Lower leg skin (tissue), 4 donors: ENCODE measurements at regions not wholly inside any gene's neighbourhood (a gene's known extent, or its start where the extent isn't known, plus 50 kb on each side); places are given as distances from the start of the nearest gene placed in this dataset.

ENCODE experiments used
- DNase-seq, 2 donors: peaks; one replicate each; pipeline ENCODE4 v3.0.0-alpha.2; 2019; ENCODE audit warnings: low spot score in 2 of 2
- H3K4me3 ChIP-seq: fragments of 200-600 bp; sonication (generic); 2 replicates; pipeline ENCODE4 v1.5.1; 2017; ENCODE audit warnings: mild to moderate bottlenecking, low read depth; ENCODE audit not compliant: poor library complexity, severe bottlenecking
- POLR2A ChIP-seq, 2 donors: fragments of 450-650 bp; IDR thresholded peaks; one replicate each; pipeline ENCODE4 v1.6.1; 2016 to 2017; ENCODE audit warnings: antibody characterized with exemption in 2 of 2, mild to moderate bottlenecking in 1 of 2, moderate library complexity in 1 of 2
- WGBS, 2 donors: methylation state at CpG; one replicate each; pipeline ENCODE4 v1.1.5; 2018; 5-methylcytosine and 5-hydroxymethylcytosine counted together
- intact Hi-C: fragments of 100-400 bp; cut with DNase I; formaldehyde crosslinking; loops from one replicate; pipeline ENCODE4 v1.15.0; 2023; ENCODE audit warnings: low total_unique reads
- TF ChIP-seq, protein P1 (sequence below), 3 donors: fragments of 450-650 bp; IDR thresholded peaks; one replicate each; pipeline ENCODE4 v1.5.1; 2016; ENCODE audit warnings: antibody characterized with exemption in 3 of 3, mild to moderate bottlenecking in 3 of 3, moderate library complexity in 2 of 3

DNA sequence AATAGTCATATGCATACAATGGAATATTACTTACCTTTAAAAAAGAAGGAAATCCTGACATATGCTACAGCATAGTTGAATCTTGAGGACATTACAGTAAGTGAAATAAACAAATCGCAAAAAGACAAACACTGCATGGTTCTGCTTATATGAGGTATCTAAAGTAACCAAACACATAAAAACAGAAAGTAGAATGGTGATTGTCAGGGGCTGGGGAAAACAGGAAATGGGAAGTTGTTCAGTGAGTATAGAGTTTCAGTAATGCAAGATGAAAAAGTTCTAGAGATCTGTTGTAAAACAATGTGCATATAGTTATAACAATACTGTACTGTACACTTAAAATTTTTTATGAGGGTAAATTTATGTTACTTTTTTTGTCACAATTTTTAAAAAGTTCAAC is 219.4 kb downstream of the KLF5 start:
- intact Hi-C loops, result no loop called here
- WGBS, 2 donors, result 97 to 100% methylated on average over 1 of the region's 1 CpG
- H3K4me3 ChIP-seq, result no peak overlapping the region
- no peak for DNase-seq
- TF ChIP-seq, protein P1, sequence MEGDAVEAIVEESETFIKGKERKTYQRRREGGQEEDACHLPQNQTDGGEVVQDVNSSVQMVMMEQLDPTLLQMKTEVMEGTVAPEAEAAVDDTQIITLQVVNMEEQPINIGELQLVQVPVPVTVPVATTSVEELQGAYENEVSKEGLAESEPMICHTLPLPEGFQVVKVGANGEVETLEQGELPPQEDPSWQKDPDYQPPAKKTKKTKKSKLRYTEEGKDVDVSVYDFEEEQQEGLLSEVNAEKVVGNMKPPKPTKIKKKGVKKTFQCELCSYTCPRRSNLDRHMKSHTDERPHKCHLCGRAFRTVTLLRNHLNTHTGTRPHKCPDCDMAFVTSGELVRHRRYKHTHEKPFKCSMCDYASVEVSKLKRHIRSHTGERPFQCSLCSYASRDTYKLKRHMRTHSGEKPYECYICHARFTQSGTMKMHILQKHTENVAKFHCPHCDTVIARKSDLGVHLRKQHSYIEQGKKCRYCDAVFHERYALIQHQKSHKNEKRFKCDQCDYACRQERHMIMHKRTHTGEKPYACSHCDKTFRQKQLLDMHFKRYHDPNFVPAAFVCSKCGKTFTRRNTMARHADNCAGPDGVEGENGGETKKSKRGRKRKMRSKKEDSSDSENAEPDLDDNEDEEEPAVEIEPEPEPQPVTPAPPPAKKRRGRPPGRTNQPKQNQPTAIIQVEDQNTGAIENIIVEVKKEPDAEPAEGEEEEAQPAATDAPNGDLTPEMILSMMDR (IDR thresholded peaks at IDR 0.05), result no peak
- TF ChIP-seq POLR2A (IDR thresholded peaks at IDR 0.05), result no peak

DNA sequence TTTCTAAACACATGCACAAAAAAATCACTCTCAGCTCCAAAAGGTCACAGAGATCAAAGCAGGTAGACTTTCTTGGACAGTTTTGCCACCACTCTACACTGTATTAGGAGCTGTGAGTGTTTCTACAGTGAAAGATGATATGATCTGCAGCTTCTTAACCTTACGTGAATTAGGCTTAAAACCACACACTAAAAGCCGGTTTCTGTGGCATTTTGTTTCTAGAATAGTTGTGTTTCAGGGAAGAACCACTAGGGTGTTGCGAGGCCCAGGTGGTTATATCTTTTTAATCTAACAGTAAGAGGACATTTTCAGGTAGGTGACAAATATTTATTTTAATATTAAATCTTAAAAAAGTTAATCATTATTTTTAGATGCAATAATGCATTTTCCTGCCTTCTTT is 216.4 kb downstream of the KLF5 start:
- H3K4me3 ChIP-seq, result no peak overlapping the region
- no peak for TF ChIP-seq POLR2A (IDR thresholded peaks at IDR 0.05)
- TF ChIP-seq, protein P1 (IDR thresholded peaks at IDR 0.05), result no peak
- no peak for DNase-seq
- 82 to 85% methylated on average over 3 of the region's 3 CpGs for WGBS, 2 donors
- intact Hi-C loops, result no loop called here

DNA sequence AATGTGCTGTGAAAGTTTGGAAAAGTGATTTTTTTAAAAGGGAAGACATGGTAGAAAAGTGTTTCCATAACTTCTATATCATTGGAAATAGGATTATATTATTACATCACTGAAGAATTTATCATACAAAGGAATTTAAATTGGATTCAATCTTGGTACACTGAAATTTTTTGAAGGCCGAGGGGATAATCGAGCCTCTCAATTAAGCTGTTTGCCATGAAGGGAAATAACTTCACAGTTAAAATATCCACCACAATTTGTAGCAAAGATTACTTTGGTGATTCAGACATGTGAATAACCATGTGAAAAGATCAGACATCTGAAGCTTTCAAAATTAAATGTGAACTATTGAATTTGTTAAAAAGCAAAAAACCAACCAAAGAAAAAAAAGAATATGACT is 215.3 kb downstream of the KLF5 start:
- TF ChIP-seq, protein P1 (IDR thresholded peaks at IDR 0.05), result no peak
- TF ChIP-seq POLR2A (IDR thresholded peaks at IDR 0.05), result no peak
- DNase-seq, result no peak
- intact Hi-C loops, result no loop called here

DNA sequence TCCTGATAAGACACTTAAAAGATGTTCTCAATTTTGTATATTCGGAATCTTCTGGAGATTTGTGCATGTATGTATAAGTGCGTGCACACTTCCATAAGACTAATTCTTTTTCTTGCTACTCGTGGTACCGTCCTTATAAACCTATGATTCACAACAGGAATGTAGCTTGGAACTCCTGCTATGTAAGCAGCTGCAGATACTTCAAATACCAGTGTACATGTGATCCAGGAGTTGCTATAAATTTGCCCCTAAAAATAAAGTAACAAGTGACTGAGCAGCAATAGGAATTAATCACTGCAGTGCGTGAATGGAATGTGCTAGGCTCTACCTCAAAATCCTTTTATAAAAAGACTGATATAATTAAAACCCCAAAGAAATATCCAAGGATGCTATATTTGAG is 214.9 kb downstream of the KLF5 start:
- WGBS, 2 donors, result 64 to 72% methylated on average over 5 of the region's 5 CpGs
- H3K4me3 ChIP-seq, result no peak overlapping the region
- DNase-seq, result no peak
- intact Hi-C loops, result no loop called here
- TF ChIP-seq, protein P1 (IDR thresholded peaks at IDR 0.05), result no peak
- TF ChIP-seq POLR2A (IDR thresholded peaks at IDR 0.05), result no peak

More for the DNA sequence above, 215.3 kb downstream of the KLF5 start:
- WGBS, 2 donors, result 84 to 91% methylated on average over 2 of the region's 2 CpGs
- no peak overlapping the region for H3K4me3 ChIP-seq

DNA sequence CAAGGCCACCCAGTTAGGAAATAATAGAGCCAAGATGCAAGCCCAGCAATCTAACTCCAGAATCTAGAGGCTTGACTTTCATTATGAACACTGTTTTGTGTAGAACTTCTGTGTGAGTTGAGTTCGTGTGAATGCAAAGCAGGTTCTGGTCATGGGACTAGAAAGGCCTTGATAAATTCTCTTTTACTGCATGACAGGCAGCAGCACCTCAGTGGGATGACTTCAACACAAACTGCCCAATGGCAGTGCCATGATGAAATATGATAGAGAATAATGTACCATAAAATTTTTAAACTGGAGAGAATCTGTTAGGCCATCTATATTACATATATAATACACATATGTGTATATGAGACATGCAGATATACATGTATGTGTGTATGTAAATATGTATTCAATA is 214.5 kb downstream of the KLF5 start:
- 66 to 75% methylated on average over 1 of the region's 1 CpG for WGBS, 2 donors
- intact Hi-C loops, result no loop called here
- no peak overlapping the region for H3K4me3 ChIP-seq
- TF ChIP-seq POLR2A (IDR thresholded peaks at IDR 0.05), result no peak
- TF ChIP-seq, protein P1 (IDR thresholded peaks at IDR 0.05), result no peak
- DNase-seq, result no peak

DNA sequence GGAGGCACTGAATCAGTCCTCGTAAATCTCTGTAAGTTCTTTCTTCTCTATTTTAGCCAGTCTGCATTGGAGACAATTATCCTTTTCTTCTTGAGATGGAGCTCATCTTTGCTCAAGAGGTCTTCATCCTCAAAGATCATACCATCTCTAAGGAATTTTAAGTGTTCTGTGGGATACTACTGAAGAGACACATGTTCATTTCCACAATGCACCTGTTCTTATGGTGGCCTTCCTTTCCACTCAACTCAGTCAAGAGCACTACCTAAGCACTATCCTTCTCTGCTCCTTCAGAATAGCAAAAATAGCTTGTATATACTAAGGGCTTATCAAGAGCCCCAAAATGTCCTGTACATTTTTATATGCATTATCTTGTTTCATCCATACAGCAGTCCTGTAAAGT is 214.0 kb downstream of the KLF5 start:
- intact Hi-C loops, result no loop called here
- WGBS, 2 donors, result 83 to 95% methylated on average over 1 of the region's 1 CpG

More for the DNA sequence above, 214.0 kb downstream of the KLF5 start:
- TF ChIP-seq POLR2A (IDR thresholded peaks at IDR 0.05), result no peak
- TF ChIP-seq, protein P1 (IDR thresholded peaks at IDR 0.05), result no peak
- DNase-seq, result no peak
- no peak overlapping the region for H3K4me3 ChIP-seq
